ENCODE measurements at regions not wholly inside any gene's neighbourhood (a gene's known extent, or its start where the extent isn't known, plus 50 kb on each side); places are given as distances from the start of the nearest gene placed in this dataset.

DNA sequence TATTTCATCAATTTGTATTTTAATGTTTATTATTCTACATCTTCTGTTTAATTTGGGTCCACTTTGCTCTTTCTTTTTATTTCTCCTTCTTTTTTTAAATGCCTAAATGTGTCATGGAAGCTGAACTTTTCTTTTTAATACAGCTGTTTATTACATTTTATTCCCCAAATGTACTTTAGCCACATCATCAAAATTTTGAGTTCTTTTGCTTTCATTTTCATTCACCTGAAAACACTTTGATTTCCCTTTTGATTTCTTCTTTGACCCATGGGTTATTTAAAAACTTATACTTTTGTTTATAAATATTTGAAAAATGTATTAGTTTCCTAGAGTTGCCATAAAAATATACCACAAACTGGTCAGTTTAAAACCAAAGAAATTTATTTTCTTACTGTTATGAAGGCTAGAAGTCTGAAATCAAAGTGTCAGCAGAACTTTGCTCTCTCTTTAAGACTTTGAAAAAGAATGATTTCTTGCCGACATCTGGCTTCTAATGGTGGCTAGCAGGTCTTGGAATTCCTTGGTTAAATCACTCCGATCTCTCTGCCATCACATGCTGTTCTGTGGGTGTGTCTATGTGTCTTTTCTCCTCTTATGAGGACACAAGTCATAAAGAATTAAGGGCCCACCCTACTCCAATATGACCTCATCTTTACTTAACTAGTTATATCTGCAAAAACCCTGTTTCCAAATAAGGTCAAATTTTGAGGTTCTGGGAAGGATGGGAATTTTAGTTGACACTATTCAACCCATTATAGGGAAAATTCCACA lies 225.5 kb downstream of the ANKRD7 start:
- TF ChIP-seq, protein P1, sequence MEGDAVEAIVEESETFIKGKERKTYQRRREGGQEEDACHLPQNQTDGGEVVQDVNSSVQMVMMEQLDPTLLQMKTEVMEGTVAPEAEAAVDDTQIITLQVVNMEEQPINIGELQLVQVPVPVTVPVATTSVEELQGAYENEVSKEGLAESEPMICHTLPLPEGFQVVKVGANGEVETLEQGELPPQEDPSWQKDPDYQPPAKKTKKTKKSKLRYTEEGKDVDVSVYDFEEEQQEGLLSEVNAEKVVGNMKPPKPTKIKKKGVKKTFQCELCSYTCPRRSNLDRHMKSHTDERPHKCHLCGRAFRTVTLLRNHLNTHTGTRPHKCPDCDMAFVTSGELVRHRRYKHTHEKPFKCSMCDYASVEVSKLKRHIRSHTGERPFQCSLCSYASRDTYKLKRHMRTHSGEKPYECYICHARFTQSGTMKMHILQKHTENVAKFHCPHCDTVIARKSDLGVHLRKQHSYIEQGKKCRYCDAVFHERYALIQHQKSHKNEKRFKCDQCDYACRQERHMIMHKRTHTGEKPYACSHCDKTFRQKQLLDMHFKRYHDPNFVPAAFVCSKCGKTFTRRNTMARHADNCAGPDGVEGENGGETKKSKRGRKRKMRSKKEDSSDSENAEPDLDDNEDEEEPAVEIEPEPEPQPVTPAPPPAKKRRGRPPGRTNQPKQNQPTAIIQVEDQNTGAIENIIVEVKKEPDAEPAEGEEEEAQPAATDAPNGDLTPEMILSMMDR (IDR thresholded peaks at IDR 0.05; ENCODE audit: insufficient read depth, low read length, poor library complexity, severe bottlenecking) = no peak
- no peak for TF ChIP-seq EZH2phosphoT487 (conservative IDR thresholded peaks at IDR 0.05; ENCODE audit: low read length)
- H3K9me3 ChIP-seq (ENCODE audit: insufficient read depth, low read length) = no peaks in the 10 kb centered on the region
- H3K27me3 ChIP-seq (ENCODE audit: low read length) = no peaks in the 10 kb centered on the region
- no peak overlapping the region for H3K4me2 ChIP-seq (ENCODE audit: low read depth, low read length, poor library complexity, severe bottlenecking)
- no peaks in the 10 kb centered on the region for H3K79me2 ChIP-seq (ENCODE audit: insufficient read depth, low read length)
- no peaks in the 10 kb centered on the region for H4K20me1 ChIP-seq (ENCODE audit: low read depth, low read length)
- H3K9ac ChIP-seq (ENCODE audit: low read length) = no peak overlapping the region
- no peaks in the 10 kb centered on the region for H3K9me2 ChIP-seq (replicated peaks; ENCODE audit: insufficient read depth, low read length)
- H3K36me3 ChIP-seq (ENCODE audit: low read length) = no peaks in the 10 kb centered on the region
- no peak overlapping the region for H2AFZ ChIP-seq (ENCODE audit: low read depth, low read length, severe bottlenecking)
- H3K27ac ChIP-seq (ENCODE audit: low read depth, low read length) = no peak overlapping the region
- H3K4me3 ChIP-seq (ENCODE audit: insufficient read depth, low read length, poor library complexity, severe bottlenecking) = no peak overlapping the region
- no peaks in the 10 kb centered on the region for H3F3A ChIP-seq (ENCODE audit: insufficient read depth)

DNA sequence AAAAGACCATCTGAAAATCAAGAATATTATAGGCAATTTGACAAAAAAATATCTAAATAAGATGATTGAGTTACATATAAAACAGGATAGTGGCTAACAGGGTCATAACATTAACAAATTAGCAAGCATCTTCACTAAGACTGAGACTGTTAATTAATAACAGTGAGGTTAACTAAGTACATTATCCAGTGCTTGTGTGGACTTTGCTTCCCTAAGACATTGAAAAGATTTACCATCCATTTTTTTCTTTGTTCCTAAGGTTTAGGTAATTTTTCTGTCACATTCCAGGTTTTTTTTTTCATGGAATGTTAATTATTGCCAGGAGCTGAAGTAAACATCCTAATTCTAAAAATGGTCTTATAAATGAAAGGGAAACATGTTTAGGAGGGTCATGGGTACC lies 227.6 kb downstream of the ANKRD7 start:
- Histone ChIP-seq H2AFZ (ENCODE audit: low read depth, low read length, severe bottlenecking) (no peak overlapping the region), H3K9me3 (ENCODE audit: insufficient read depth, low read length) (no peaks in the 10 kb centered on the region), H4K20me1 (ENCODE audit: low read depth, low read length) (no peaks in the 10 kb centered on the region), H3K9ac (ENCODE audit: low read length) (no peak overlapping the region), H3K27ac (ENCODE audit: low read depth, low read length) (no peak overlapping the region), H3F3A (ENCODE audit: insufficient read depth) (no peaks in the 10 kb centered on the region), H3K36me3 (ENCODE audit: low read length) (no peaks in the 10 kb centered on the region), H3K27me3 (ENCODE audit: low read length) (no peaks in the 10 kb centered on the region), H3K9me2 (replicated peaks; ENCODE audit: insufficient read depth, low read length) (no peaks in the 10 kb centered on the region), H3K4me2 (ENCODE audit: low read depth, low read length, poor library complexity, severe bottlenecking) (no peak overlapping the region), H3K79me2 (ENCODE audit: insufficient read depth, low read length) (no peaks in the 10 kb centered on the region), H3K4me3 (ENCODE audit: insufficient read depth, low read length, poor library complexity, severe bottlenecking) (no peak overlapping the region)
- TF ChIP-seq, protein P1 (IDR thresholded peaks at IDR 0.05; ENCODE audit: insufficient read depth, low read length, poor library complexity, severe bottlenecking) = no peak
- TF ChIP-seq EZH2phosphoT487 (conservative IDR thresholded peaks at IDR 0.05; ENCODE audit: low read length) = no peak

DNA sequence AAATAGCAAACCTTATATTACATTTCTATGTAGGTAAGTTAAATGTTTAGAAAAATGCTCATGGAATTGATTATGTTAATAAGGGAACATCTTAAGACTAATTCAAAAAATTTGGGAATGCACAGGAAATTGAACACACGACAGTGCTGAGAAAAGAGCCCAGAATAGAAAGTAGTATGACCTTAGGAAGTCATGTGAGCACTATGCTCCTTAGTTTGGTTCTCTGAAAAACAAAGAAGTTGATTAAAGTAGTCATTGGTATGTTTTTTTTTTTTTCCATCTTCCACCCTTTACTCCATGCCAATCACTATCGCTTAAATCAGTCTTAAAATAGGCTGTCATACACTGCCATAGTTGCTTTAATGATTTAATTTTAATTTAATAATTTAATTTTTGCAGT lies 242.9 kb downstream of the ANKRD7 start:
- TF ChIP-seq, protein P1 (IDR thresholded peaks at IDR 0.05; ENCODE audit: insufficient read depth, low read length, poor library complexity, severe bottlenecking) = no peak
- no peak for TF ChIP-seq EZH2phosphoT487 (conservative IDR thresholded peaks at IDR 0.05; ENCODE audit: low read length)
- Histone ChIP-seq H3K9ac (ENCODE audit: low read length) (no peak overlapping the region), H3K4me3 (ENCODE audit: insufficient read depth, low read length, poor library complexity, severe bottlenecking) (no peak overlapping the region), H3K36me3 (ENCODE audit: low read length) (no peaks in the 10 kb centered on the region), H3F3A (ENCODE audit: insufficient read depth) (no peaks in the 10 kb centered on the region), H2AFZ (ENCODE audit: low read depth, low read length, severe bottlenecking) (no peak overlapping the region), H3K27me3 (ENCODE audit: low read length) (no peaks in the 10 kb centered on the region), H4K20me1 (ENCODE audit: low read depth, low read length) (no peaks in the 10 kb centered on the region), H3K79me2 (ENCODE audit: insufficient read depth, low read length) (no peaks in the 10 kb centered on the region), H3K4me2 (ENCODE audit: low read depth, low read length, poor library complexity, severe bottlenecking) (no peak overlapping the region), H3K9me3 (ENCODE audit: insufficient read depth, low read length) (no peaks in the 10 kb centered on the region), H3K9me2 (replicated peaks; ENCODE audit: insufficient read depth, low read length) (no peaks in the 10 kb centered on the region), H3K27ac (ENCODE audit: low read depth, low read length) (no peak overlapping the region)
